NCI-H146 treated with DMSO at 0.1 percent for 48 hours (cell line): ENCODE measurements at regions not wholly inside any gene's neighbourhood (a gene's known extent, or its start where the extent isn't known, plus 50 kb on each side); places are given as distances from the start of the nearest gene placed in this dataset.

ENCODE experiments used
- DNase-seq: peaks from one replicate; lab custom pipeline; 2025; ENCODE audit not compliant: unreplicated experiment; lab: John Stamatoyannopoulos, UW

DNA sequence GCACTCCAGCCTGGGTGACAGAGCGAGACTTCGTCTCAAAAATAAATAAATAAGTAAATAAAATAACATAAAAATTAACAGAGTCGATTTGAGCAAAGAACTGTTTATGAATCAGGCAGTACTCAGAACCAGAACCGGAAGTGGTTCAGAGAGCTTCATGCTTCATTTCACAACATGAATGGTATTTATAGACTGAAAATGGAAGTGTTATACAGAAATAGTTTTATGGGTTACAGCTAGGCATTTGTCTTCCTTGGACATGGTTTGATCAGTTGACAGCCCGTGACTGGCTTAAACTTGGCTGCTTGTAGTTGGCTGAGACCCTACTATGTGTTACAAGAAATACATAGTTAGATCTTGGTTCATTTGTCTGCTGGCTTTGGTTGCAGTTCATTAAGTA, 216.0 kb upstream of the MCTP2 start:
- no peak for DNase-seq

DNA sequence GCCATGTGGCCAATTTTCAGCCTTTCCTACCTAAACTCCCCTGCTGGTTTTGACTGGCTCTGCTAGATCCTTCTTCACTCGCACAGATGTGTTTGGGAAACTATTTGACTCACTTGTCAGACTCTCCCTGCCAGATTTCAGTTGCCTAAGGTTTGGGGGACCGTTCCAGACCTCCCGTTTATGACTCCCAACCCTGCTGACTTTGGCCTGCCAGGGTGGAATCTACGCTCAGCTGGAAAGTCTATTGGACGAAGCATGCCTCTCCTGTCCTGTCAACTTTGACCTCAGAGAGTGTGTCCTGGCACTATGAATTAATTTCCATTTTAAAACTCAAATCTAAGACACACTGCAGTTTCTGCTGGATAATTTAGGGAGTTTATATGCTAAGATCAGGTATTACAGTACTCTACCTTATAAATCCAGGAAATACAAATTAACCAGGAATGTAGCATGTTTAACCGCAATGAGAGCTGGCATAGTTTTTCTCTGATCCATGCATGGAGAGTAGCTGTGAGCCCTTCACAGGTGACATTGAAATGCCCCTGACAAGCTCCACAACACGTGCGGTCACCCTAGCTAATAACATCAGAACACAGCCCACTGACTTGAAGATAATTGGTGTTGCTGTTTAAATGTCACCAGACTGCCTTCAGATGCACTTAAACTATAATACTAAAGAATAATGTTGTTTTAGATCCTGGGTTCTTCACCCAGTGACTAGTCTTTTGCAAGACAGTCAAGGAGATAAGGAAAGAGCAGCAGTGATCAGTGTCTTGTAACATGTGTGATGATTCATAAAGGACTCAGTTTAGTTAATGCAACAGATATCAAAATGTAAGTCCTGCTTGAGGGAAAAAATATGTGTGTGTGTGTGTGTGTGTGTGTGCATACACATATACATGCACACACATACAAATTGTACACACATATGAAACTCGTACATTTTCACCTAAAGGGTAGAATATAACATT, 223.0 kb upstream of the MCTP2 start:
- no peak for DNase-seq

DNA sequence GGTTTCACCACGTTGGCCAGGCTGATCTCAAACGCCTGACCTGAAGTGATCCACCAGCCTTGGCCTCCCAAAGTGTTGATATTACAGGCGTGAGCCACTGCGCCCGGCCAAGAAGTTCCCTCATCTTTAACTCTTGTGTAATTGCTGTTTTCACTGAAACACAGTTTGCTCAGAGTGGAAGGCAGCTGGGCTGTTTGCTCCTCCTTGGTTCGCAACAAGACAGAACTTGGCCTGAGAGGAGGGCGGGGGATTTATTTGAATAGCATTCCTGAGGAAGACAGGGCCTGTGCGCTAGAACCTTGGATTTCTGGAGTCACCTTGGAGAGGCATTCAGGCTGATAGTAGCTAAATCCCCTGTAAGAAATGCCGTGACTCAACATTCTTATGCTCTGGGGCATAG, 226.7 kb upstream of the MCTP2 start:
- DNase-seq, result no peak

DNA sequence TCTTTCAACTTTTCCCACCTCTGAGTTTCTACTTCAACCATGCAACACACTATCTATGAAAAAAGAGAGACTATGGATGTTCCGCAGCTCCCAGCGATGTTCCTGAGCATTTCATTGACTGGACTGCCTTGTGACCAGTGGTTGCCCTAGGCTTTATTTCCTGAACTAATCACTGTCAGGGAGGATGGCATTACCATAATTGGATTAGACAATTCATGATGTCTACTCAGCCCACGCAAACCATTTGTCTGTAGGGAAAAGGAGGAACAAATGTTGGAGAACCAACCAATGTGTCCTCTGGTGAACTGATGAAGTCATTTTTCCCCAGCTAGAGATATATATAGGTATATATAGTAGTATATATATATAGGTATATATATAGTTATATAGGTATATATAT, 229.3 kb upstream of the MCTP2 start:
- DNase-seq, result no peak

DNA sequence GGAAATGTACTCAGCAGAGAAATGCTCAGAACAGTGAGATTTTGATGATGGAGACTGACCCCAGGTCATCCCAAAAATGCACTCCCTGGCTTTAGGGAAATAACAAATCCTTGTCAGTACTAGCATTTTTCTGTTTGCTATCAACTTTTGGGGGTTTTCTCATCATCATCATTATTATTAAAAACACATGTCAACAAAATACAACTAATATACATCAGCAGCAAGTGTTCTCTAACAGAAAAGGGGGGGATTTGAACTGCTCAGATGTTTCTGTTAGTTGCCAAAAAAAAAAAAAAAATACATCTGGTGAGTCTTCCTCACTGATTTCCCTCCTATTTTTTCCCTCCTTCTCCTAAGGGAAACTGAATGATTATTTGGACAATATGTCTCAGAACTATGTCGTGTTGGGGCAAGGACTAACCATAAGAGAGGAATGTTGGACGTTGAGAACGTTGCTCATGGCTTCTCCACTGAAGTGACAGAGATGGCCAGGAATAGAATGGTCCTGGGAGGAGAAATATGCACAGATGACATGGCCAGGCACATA, 230.0 kb upstream of the MCTP2 start:
- DNase-seq, result no peak

DNA sequence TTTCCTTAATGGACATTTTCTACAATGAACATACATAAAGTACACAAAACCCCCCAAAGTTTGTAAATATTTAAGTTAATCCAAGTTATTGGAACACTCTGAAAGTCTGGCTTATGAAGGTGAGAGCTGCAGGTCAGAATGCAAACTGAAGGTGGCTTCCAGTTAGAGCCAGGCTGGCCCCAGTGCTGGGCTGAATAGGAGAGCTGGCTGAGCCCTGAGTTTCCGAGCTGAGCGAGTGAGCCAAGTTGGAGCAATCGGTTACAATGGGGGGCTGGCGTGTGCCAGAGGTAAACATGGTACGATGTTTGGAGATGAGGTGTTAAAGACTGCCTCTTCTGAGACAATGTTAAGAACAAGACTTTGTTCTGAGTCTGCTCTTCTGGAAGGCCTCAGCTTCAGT, 230.8 kb upstream of the MCTP2 start:
- DNase-seq, result no peak

DNA sequence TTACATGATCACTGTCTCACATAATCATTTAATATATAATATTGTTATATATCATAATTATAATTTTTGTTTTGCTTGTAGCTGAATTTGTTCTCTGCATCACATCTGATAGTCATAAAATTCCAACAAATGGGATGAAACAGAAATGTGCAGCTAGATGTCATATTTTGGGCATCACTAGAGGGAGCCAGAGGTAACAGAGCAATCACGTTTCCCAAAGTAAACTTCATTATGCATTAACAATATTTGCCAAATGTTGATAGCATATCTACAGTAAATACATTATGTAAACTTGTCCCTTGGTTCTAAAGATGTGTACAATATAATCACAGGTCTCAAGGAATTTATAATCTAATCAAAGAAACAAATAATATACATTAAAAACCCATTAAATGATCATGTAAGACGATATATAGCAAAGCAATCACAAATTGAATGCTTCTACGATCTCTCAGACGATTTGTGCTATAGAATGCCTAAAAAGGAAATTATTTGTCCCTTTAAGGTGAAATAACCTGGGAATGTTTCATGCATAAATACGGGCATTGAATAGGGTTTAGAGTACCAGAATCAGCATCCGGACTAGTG, 234.2 kb upstream of the MCTP2 start:
- DNase-seq, result no peak

DNA sequence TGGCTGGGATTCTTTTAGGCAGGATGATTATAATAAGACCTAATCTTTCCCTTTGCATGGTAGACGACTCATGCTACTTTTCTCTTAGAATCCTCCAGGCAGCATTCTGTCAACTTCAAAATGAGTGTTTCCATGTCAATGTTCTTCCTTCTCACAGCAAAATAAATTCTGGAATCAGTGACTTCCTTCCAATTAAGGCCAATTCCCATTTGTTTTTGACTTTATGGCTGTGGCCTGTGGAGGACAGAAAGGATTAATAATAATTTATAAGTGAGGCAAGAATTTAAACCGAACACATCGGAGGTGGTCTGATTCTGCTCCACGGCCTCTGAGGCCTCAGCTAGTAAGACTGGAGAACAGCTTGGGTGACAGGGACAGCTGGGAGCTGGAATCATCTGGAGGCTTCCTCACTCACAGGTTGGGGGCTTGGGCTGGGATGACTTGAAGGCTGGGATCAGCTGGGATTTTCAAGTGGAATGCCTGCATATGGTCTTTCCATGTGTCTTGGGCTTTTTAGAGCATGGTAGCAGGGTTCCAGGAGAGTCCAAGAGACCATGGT, 241.8 kb upstream of the MCTP2 start:
- no peak for DNase-seq

DNA sequence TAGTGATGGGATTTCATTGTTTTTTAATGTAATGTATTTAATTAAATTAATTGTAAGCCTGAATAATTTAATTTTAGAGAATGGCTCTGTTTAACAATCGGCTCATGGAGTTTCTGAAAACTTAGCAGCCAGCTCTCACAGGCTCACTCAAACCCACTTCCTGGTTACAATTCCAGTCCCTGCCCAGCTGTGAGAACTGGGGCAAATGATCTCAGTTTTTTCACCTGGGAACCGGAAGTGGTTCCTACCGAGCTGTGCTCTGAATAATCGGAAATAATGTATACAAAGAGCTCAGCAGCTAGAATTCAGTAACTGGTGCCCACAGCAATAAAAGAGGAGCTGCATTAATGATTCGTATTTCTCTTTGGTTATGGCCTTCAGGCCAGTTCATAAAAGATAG, 244.3 kb upstream of the MCTP2 start:
- DNase-seq, result no peak

DNA sequence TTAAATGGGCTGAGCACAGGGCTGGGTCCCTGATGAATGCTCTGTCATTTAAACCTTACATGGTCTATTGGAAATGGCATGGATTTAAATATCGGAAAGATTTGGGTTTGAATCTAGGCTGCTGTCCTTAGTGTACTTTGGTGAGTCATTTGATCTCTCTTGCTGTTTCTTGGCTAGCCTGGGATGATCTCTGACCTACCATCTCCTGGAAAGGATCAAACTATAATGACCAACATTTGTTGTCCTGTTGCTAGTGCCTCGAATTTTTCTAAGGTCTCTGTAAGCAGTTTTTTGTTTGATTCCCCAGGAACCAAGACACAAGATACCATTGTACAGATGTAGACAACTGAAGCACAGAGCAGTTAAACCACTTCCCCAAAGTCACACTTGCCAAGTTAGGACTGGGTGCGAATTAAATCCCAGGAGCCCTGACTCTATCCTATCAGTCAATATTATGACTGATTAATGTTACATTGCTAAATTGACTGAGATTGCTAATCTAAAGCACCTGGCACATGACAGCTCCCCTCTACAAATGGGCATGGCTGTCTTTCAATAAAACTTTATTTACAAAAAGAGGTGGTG, 244.9 kb upstream of the MCTP2 start:
- no peak for DNase-seq

DNA sequence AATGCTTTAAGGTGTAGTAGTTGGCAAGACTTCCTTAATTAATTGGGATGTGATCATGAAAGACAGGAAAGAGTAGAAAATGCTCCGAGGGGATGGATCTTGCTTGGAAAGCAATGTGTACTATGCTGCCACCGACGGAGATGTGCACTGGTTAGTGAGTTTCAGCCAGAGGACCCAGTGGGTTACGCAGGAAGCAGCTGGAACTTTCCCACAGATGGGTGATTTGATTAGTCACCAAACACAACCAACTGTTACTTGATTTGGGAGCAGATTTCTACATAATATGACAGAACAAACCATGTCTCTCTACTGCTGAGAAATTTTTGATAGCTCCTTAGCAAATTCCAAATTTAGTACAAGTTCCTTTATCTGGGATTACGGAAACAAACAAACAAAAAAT, 245.4 kb upstream of the MCTP2 start:
- DNase-seq, result no peak

DNA sequence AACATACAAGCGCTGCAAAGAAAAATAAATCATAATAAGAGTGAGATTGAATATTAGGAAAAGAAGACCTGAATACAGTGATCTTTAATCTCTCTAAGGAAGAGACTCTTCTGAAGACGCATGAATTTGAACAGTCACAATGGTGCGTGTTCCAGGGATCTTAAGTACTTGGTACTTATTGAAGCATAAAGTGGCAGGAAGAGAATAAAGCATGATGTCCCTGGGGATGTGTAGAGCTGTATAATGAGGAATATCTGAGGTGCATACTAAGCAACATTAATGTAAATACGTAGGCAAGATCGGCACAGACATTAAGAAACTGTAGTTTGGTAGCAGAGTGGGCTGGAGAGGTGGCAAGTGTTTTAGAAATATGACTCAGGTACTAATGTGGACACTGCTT, 246.2 kb upstream of the MCTP2 start:
- no peak for DNase-seq

DNA sequence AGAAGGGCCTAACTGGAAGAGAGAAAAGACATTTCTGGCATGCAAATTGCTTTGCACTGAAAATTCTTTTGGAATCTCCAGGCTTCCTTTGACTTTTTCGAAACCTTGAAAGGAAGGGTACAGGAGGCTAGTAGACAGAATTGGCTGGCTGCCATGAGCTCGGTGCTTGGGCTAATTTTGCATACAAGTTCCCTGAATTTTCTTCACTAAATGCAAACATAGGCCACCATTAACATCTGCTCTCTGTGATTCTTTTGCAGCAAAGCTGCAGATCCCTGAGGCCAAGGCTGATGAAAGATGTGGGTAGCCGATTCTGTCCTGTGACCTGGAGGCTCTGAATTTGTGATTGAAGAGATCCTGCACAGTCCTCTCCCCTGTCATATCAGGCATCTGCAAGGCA, 247.8 kb upstream of the MCTP2 start:
- DNase-seq, result no peak

DNA sequence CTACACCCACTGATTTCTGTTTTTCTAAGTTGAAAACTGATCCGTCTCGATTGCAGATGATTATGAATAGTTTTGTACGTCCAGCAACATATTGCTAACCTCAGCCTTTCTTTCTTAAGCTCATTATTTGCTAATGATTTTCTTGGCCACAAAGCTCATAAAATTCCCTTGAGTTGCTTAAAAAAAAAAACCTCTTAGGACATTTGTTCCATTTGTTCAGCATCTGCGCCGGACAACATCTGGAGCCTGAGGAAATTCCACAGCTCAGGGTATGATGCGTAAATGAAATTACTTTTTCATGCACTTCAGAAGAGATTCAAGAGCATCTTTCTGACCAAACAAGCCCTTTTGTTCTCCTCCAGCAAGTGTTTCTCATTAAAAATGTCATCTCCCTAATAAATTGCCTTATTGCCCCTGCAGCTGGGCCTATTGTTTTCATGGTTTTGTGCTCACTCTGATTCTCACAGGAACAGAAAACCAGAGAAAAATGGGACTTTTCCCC, 249.1 kb upstream of the MCTP2 start:
- no peak for DNase-seq

DNA sequence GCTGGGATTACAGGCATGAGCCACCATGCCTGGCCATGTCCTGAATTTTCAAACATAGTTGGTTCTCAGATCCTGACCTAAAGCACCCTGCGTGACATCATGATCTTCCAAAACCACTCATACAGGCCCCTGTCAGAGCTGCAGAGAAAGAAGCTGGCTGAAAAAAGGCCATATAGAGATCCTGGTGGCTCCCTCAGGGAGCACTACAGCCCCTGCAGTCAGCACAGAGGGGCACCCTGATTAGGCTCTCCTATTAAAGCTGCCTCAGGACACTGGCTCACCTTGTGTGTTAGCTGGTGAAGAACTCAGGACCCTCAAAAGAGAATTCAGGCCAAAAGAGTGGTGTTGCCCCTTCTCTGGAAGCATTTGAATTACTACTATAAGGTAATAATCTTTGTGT, 249.7 kb upstream of the MCTP2 start:
- no peak for DNase-seq

DNA sequence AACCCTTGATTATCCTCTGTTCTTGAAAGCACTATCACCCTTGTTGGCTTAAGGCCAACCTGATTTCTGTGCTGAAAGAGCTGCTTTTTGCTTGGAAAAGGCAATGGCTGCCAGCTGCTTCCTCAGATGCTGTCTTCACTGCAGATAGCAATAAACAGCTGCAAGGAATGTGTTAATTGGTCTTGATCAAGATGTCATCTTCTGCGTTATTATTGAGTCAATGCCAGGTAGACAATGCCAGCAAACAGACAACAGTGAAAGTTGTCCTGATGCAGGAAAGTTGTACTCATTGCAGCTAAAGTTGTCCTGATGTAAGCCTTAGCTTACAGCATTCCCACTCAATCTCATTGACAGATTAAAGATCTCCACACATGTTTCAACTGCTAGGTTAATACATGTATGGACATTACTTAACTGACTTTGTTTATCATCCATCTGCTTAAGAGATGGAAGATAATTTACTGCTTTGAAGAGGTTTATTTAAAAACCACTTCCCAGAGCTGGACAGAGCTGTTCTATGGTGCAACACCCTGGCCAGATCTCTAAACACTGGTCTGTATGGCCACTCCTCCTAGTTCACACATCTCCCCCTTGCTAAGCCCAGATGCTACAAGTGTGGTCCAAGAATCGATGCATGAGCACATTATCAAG, 251.0 kb upstream of the MCTP2 start:
- DNase-seq, result no peak

DNA sequence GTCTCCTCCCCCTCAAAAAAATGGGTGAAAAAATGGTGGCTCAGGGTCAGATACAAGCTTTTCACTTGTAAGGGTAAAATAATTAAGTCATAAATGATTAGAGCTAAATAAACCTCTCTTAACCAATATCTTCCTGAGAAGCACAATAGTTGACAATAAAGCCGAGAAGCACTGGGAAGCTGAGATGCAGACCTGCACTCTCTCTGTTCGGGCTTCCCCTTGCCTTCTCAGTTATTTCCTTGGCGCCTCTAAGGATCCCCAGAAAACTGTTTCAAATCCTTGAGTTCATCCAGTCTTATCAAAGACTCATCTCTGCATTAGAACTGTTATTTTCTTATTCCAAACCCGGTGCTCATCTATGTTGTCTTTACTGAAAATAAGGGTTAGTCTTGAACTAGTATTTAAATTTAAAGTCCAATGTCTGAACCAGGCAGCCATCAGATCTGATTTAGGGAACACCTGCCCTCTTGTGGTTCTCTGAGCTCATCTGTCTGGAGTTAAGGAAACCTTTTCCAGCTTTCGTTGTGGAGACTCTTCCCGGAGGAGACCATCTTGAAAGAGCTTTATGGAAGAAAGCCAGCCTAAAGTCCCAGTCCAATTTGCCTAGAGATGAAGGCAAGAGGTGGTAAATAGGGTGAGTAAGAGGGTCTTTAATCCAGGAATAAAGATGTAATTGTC, 256.4 kb upstream of the MCTP2 start:
- peak; percentile 3 for DNase-seq

DNA sequence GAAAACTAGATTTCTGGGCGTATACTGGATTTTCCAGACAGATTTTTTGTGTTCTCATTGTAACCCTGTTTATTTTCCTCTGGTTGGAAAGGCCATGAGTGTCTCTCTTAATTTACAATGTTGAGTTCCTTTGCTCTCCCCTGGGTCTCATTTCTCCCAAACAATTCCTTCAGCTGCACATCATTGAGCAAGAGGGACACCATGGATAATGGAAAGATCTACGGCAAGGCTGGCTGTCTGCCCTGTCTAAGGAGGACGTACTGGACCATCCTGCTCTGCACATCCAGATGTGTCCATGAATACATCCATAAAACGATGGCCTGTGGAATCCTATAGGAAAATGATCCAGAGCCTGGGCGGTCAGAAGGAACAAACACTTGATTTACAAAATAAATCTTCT, 258.1 kb upstream of the MCTP2 start:
- DNase-seq, result no peak

DNA sequence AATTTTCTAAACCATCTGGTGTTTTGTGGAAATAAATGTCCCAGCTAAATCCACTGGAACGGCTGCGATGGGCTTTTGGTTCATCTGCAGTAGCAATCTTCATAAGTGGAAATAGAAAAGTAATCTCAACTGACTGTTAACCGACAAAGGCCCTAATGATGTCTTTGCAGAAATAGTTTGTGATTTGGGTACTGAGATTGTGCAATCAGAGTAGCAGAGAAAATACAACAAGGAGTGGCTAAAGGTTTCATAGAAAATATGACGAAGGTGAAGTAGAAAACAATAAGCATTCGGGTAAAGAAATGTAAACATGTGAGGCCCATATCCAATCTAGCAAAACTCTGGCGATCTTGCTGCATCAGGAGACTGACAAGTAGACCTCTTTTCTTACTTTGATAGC, 262.6 kb upstream of the MCTP2 start:
- DNase-seq, result no peak

DNA sequence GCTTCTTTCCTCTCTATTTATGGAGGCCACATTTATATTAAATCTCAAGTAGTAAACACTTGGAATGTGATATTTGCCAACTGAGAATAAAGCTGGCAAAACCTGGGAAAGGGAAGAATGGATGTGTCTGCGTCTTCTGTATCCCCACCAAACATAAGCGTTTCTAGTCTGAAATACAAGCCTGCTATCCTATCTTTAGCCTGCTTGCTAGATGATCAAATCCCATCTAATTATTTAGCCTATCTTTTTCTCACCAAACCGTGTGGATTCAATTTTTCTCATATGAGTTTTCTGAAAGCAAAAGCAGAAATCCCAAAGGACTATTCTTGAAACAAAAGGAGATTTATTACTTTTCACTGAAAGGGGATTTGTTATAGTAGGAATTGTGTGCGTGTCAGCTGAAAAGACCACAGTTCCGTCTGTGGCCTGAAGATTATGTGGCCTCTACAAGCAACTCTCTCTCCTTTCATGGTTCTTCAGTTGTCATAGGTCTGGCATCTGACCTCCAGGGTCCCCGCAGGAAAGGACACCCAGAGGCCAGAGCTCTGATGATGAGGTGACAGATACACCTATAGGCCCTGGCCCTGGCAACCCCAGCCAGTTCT, 266.0 kb upstream of the MCTP2 start:
- no peak for DNase-seq
